Thyroid gland (tissue), 4 donors: ENCODE measurements at regions not wholly inside any gene's neighbourhood (a gene's known extent, or its start where the extent isn't known, plus 50 kb on each side); places are given as distances from the start of the nearest gene placed in this dataset.

ENCODE experiments used
- POLR2A ChIP-seq, 2 donors: fragments of 450-650 bp; IDR thresholded peaks; one replicate each; pipeline ENCODE4 v1.6.1; 2017; ENCODE audit warnings: antibody characterized with exemption in 2 of 2, mild to moderate bottlenecking in 2 of 2, moderate library complexity in 1 of 2
- TF ChIP-seq, protein P1 (sequence below), 6 experiments: fragments of 200-600 bp in 3 of 6; fragments of 450-650 bp in 3 of 6; sonication (generic) in 3 of 6; IDR thresholded peaks; one replicate each; pipeline ENCODE4 v1.5.1; 2016 to 2019; ENCODE audit warnings: antibody characterized with exemption in 6 of 6, mild to moderate bottlenecking in 2 of 6, inconsistent platforms in 1 of 6, moderate library complexity in 1 of 6

DNA sequence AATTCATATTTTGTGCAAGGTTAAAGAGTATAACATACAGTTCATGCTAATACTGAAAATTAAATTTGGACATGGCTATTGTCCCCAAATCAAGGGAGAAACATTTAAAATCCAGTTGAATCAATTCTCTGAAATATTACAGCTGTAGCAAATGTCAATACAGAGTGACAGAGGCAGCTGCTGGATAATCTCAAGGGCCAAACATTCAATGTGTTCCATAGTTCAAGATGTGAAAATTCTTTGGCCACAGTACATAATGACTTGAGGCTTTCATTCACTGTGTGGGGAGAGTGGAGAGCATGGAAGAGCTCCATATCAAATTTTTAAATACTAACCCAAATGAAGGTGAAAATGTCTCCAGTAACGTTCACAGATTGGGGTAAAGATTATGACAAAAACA, 1192.8 kb upstream of the CADM2 start:
- TF ChIP-seq, protein P1, sequence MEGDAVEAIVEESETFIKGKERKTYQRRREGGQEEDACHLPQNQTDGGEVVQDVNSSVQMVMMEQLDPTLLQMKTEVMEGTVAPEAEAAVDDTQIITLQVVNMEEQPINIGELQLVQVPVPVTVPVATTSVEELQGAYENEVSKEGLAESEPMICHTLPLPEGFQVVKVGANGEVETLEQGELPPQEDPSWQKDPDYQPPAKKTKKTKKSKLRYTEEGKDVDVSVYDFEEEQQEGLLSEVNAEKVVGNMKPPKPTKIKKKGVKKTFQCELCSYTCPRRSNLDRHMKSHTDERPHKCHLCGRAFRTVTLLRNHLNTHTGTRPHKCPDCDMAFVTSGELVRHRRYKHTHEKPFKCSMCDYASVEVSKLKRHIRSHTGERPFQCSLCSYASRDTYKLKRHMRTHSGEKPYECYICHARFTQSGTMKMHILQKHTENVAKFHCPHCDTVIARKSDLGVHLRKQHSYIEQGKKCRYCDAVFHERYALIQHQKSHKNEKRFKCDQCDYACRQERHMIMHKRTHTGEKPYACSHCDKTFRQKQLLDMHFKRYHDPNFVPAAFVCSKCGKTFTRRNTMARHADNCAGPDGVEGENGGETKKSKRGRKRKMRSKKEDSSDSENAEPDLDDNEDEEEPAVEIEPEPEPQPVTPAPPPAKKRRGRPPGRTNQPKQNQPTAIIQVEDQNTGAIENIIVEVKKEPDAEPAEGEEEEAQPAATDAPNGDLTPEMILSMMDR (IDR thresholded peaks at IDR 0.05), result no peak
- no peak for TF ChIP-seq POLR2A (IDR thresholded peaks at IDR 0.05)
